Calu3 (cell line): ENCODE measurements at regions not wholly inside any gene's neighbourhood (a gene's known extent, or its start where the extent isn't known, plus 50 kb on each side); places are given as distances from the start of the nearest gene placed in this dataset.

Experiments used
- BruUV-seq: library from RNA; stranded (reverse); fragments of 400-500 nt; replicated peaks from 2 replicates; lab custom pipeline; 2021; lab: Mats Ljungman, UMichigan
- CTCF ChIA-PET: fragments of 300-600 bp; sonication (Branson Sonifier 250); formaldehyde crosslinking; loops from one replicate; lab custom pipeline; 2022; ENCODE audit warnings: antibody characterized with exemption; lab: Charles Lee
- DNase-seq: peaks from one replicate; pipeline ENCODE4 v3.0.0; 2022
- H3K27ac Mint-ChIP-seq: one replicate; pipeline ENCODE4 v1.8.0; 2022; ENCODE audit warnings: mixed read lengths; ENCODE audit not compliant: unreplicated experiment
- H3K27me3 Mint-ChIP-seq: one replicate; pipeline ENCODE4 v1.8.0; 2022; ENCODE audit warnings: mixed read lengths; ENCODE audit not compliant: unreplicated experiment
- H3K36me3 Mint-ChIP-seq: one replicate; pipeline ENCODE4 v1.8.0; 2022; ENCODE audit warnings: mild to moderate bottlenecking, moderate library complexity, mixed read lengths; ENCODE audit not compliant: insufficient read depth, unreplicated experiment
- H3K4me1 Mint-ChIP-seq: one replicate; pipeline ENCODE4 v1.8.0; 2022; ENCODE audit warnings: mild to moderate bottlenecking, low read depth, mixed read lengths; ENCODE audit not compliant: unreplicated experiment
- H3K4me3 Mint-ChIP-seq: one replicate; pipeline ENCODE4 v1.8.0; 2022; ENCODE audit warnings: mild to moderate bottlenecking, low read depth, moderate library complexity, mixed read lengths; ENCODE audit not compliant: unreplicated experiment
- H3K9me3 Mint-ChIP-seq: one replicate; pipeline ENCODE4 v1.8.0; 2022; ENCODE audit warnings: low read depth, mixed read lengths; ENCODE audit not compliant: unreplicated experiment
- CTCF ChIP-seq: fragments of 200-600 bp; IDR thresholded peaks from one replicate; pipeline ENCODE4 v1.8.0; 2022; ENCODE audit warnings: antibody characterized with exemption; ENCODE audit not compliant: unreplicated experiment
- intact Hi-C: fragments of 100-400 bp; cut with micrococcal nuclease; formaldehyde crosslinking; loops from one replicate; pipeline ENCODE4 v1.10.0; 2022; ENCODE audit not compliant: unreplicated experiment

GRCh38 chr9:117974108-117974507 lies 269.9 kb downstream of the TLR4 start:
- no peak for DNase-seq
- BruUV-seq = no TSS peak
- intact Hi-C loops = no loop called here
- H3K9me3 Mint-ChIP-seq = peaks cover 7% of the 10 kb centered on the region
- no peak overlapping the region for H3K4me3 Mint-ChIP-seq
- TF ChIP-seq CTCF = no peak
- H3K27me3 Mint-ChIP-seq = no peaks in the 10 kb centered on the region
- no peaks in the 10 kb centered on the region for H3K4me1 Mint-ChIP-seq
- CTCF ChIA-PET = no interaction called here
- H3K36me3 Mint-ChIP-seq = no peaks in the 10 kb centered on the region
- no peak overlapping the region for H3K27ac Mint-ChIP-seq

- no peaks in the 10 kb centered on the region for H3K4me1 Mint-ChIP-seq
- BruUV-seq = no TSS peak
- no peak for TF ChIP-seq CTCF
- no peaks in the 10 kb centered on the region for H3K36me3 Mint-ChIP-seq
- H3K9me3 Mint-ChIP-seq = peaks cover 14% of the 10 kb centered on the region
- no peak overlapping the region for H3K27ac Mint-ChIP-seq
- H3K27me3 Mint-ChIP-seq = no peaks in the 10 kb centered on the region
- H3K4me3 Mint-ChIP-seq = no peak overlapping the region
- no peak for DNase-seq
- intact Hi-C loops = no loop called here
- CTCF ChIA-PET = interaction anchor here (0.6 kb wide), 1 partner anchor 1408 kb away, joined by 6 read pairs; no protein-coding TSS in a partner anchor
Observed at GRCh38 chr9:117979914-117980313, 275.7 kb downstream of the TLR4 start.

GRCh38 chr9:117987945-117988344 lies 283.7 kb downstream of the TLR4 start:
- CTCF ChIA-PET = no interaction called here

GRCh38 chr9:117992006-117992405 lies 287.8 kb downstream of the TLR4 start:
- H3K27me3 Mint-ChIP-seq = no peaks in the 10 kb centered on the region
- intact Hi-C loops = no loop called here
- no TSS peak for BruUV-seq
- DNase-seq = no peak
- H3K9me3 Mint-ChIP-seq = peaks cover 13% of the 10 kb centered on the region
- CTCF ChIA-PET = no interaction called here
- H3K36me3 Mint-ChIP-seq = no peaks in the 10 kb centered on the region
- no peaks in the 10 kb centered on the region for H3K4me1 Mint-ChIP-seq
- no peak overlapping the region for H3K4me3 Mint-ChIP-seq
- TF ChIP-seq CTCF = no peak
- no peak overlapping the region for H3K27ac Mint-ChIP-seq

More at GRCh38 chr9:117987945-117988344, 283.7 kb downstream of the TLR4 start:
- intact Hi-C loops = no loop called here
- Mint-ChIP-seq H3K4me3 (no peak overlapping the region), H3K36me3 (no peaks in the 10 kb centered on the region), H3K4me1 (no peaks in the 10 kb centered on the region), H3K27me3 (no peaks in the 10 kb centered on the region), H3K27ac (no peak overlapping the region), H3K9me3 (peaks cover 16% of the 10 kb centered on the region)
- no peak for DNase-seq
- no peak for TF ChIP-seq CTCF
- no TSS peak for BruUV-seq
